Heart left ventricle (tissue), 13 donors: ENCODE measurements at regions not wholly inside any gene's neighbourhood (a gene's known extent, or its start where the extent isn't known, plus 50 kb on each side); places are given as distances from the start of the nearest gene placed in this dataset.
"Not testable (repeated sequence)": the region's sequence is repeated elsewhere in the genome, so short reads cannot be mapped to it uniquely, and the experiment has no call there.

Experiments used
- CTCF ChIP-seq, 12 donors: fragments of 200-600 bp; sonication (generic) in 4 of 12; IDR thresholded peaks; one replicate each; pipeline versions ENCODE4 v1.5.0 to v1.8.0; 2018 to 2022; ENCODE audit warnings: antibody characterized with exemption in 12 of 12, mild to moderate bottlenecking in 5 of 12
- POLR2A ChIP-seq, 2 donors: fragments of 450-650 bp; IDR thresholded peaks; one replicate each; pipeline ENCODE4 v1.6.1; 2017; ENCODE audit warnings: antibody characterized with exemption in 2 of 2, mild to moderate bottlenecking in 2 of 2, moderate library complexity in 2 of 2
- donor health status: ischemic (EF 13 %, LVEDD 7.1; RV severe dilation, severe dysfunction).
- donor health status: DM: no; HTN: yes; CAD: no.
- donor health status: DM: no; HTN: no; CAD: no.
- donor health status: ischemic (EF 25% LVEDD 6.9; RV normal size, moderate dysfunction).
- donor health status: ischemic (EF 25% LVEDD 5.7; RV mildly dilated, moderate dysfunction).
- donor health status: ischemic (EF 35%, LVEDD 5.7; RV mildly dilated, moderate dysfunction).
- donor health status: nonischemic (EF 11% LVEDD 7.7; RV severe dilation, severe dysfunction).
- donor health status: DM: yes; HTN: yes; CAD: no.
- donor health status: PGD.
- donor health status: ischemic (EF 29% LVEDD 5.4; RV normal size, mild dysfunction).
- donor health status: nonischemic (EF 23%, LVEDD 6.1; RV moderate dilation, normal function).

- not testable (repeated sequence) for TF ChIP-seq CTCF, POLR2A (IDR thresholded peaks at IDR 0.05)
Observed at GRCh38 chr11:91483956-91484355, 740.7 kb upstream of the FAT3 start.
